SK-N-MC (cell line): ENCODE measurements at regions not wholly inside any gene's neighbourhood (a gene's known extent, or its start where the extent isn't known, plus 50 kb on each side); places are given as distances from the start of the nearest gene placed in this dataset.
A peak's percentile ranks its signal among the peaks of the same experiment; 100 is the strongest.
"Not testable (repeated sequence)": the region's sequence is repeated elsewhere in the genome, so short reads cannot be mapped to it uniquely, and the experiment has no call there.

Experiments
- DNase-seq: peaks from one replicate; pipeline ENCODE4 v3.0.0-alpha.2; 2011; ENCODE audit warnings: low read depth, low spot score
- H3K27ac ChIP-seq: fragments of 200-600 bp; sonication (generic); 2 replicates; pipeline ENCODE4 v1.5.1; 2016; ENCODE audit warnings: mixed run types
- H3K36me3 ChIP-seq: fragments of 200-600 bp; sonication (generic); 2 replicates; pipeline ENCODE4 v1.6.1; 2017; ENCODE audit warnings: antibody characterized with exemption, low read length, mixed read lengths; ENCODE audit not compliant: insufficient read depth
- H3K4me3 ChIP-seq: fragments of 200-600 bp; sonication (generic); 2 replicates; pipeline ENCODE4 v1.5.1; 2016
- H3K9ac ChIP-seq: fragments of 200-600 bp; sonication (generic); 2 replicates; pipeline ENCODE4 v1.8.0; 2017; ENCODE audit warnings: mixed run types, mixed read lengths; ENCODE audit not compliant: insufficient read length
- H3K9me3 ChIP-seq: fragments of 200-600 bp; sonication (generic); 2 replicates; pipeline ENCODE4 v1.6.1; 2017; ENCODE audit warnings: low read depth, mild to moderate bottlenecking, antibody characterized with exemption, low read length, moderate library complexity, mixed read lengths
- EZH2 ChIP-seq: fragments of 200-600 bp; sonication (generic); IDR thresholded peaks from one replicate; pipeline ENCODE4 v1.6.1; 2017; ENCODE audit warnings: antibody characterized with exemption
- FOXP2 ChIP-seq: optimal IDR thresholded peaks from 2 replicates; pipeline ENCODE3; 2011; ENCODE audit warnings: mild to moderate bottlenecking, moderate library complexity; ENCODE audit not compliant: insufficient read depth; ENCODE audit errors: extremely low read length, control extremely low read depth
- POLR2AphosphoS5 ChIP-seq: IDR thresholded peaks from 2 replicates; pipeline ENCODE4 v1.6.1; 2012; ENCODE audit warnings: mild to moderate bottlenecking, low read depth, low read length, borderline replicate concordance

GRCh38 chr2:121059651-121060649 lies 225.1 kb downstream of the TFCP2L1 start:
- no peak overlapping the region for H3K27ac ChIP-seq
- no peak overlapping the region for H3K4me3 ChIP-seq
- H3K9ac ChIP-seq: no peak overlapping the region
- H3K36me3 ChIP-seq: no peaks in the 10 kb centered on the region
- H3K9me3 ChIP-seq: no peaks in the 10 kb centered on the region
- no peak for DNase-seq
- TF ChIP-seq EZH2 (no peak), FOXP2 (no peak), POLR2AphosphoS5 (no peak)

DNA sequence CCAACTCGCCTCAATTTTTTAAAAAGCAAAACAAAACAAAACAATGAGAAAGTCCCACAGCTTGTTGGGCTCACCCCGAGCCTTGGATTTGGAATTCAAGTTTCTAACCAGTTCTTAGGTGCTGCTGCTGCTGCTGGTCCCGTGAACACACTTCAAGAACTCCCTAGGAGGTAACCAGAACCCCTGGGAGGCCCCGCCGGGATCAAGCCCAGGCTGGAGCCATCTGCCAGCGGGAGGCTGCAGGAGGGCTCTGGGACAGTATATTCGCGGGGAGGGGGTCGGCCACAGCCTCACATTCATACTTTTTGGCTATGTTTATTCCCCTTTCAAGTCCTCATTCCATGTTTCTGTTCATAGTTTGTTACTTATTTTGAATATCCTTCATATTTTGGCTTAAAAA lies 223.4 kb downstream of the TFCP2L1 start:
- TF ChIP-seq EZH2: no peak
- TF ChIP-seq FOXP2: no peak
- TF ChIP-seq POLR2AphosphoS5: no peak
- no peaks in the 10 kb centered on the region for H3K9me3 ChIP-seq
- no peak overlapping the region for H3K9ac ChIP-seq
- H3K4me3 ChIP-seq: 0 out of 2 replicates have a peak overlapping the region, but pooled peaks have one; percentile 17
- H3K27ac ChIP-seq: no peak overlapping the region
- DNase-seq: no peak
- no peaks in the 10 kb centered on the region for H3K36me3 ChIP-seq

DNA sequence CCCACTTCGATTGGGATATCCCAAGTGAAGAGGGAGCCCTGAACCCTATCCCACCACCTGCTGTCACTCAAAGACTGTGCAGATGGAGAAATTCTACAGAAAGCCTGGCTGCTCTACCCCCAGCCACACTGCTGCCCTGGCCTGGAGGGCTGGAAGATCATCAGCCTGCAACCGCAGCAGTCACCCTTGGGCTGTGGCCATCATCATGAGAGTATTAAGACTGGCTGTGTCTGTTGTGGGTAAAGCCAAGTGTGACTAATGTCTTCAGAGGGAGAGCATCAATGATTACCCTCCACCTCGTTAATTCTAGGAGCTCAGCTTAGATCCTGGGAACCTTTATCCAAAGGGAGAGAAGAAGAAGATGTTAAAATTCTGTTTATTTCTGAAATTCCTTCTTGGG lies 221.5 kb downstream of the TFCP2L1 start:
- Histone ChIP-seq H3K36me3 (no peaks in the 10 kb centered on the region), H3K9ac (no peak overlapping the region), H3K9me3 (no peaks in the 10 kb centered on the region), H3K27ac (no peak overlapping the region), H3K4me3 (no peak overlapping the region)
- no peak for DNase-seq
- TF ChIP-seq EZH2: no peak
- no peak for TF ChIP-seq POLR2AphosphoS5
- no peak for TF ChIP-seq FOXP2

DNA sequence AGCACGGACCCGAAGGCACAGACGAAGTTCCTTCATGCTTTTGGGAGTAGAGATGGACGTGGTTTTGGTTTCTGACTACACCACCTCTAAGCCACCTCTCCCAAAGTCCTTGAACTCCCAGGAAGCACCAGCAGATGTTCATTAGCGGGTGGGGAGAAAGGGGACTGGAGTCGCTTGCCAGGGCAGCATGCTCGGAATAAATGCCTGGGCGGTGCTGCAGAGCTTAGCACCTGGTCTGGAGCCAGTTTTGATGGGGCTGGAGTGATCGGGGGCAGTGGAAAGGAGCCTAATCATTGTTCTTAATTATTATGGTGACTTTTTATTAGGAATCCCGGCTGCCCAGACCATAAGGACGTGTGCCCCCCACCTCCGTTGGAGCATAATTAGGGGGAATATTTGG lies 220.8 kb downstream of the TFCP2L1 start:
- no peak for DNase-seq
- Histone ChIP-seq H3K9ac (no peak overlapping the region), H3K9me3 (no peaks in the 10 kb centered on the region), H3K36me3 (no peaks in the 10 kb centered on the region), H3K27ac (no peak overlapping the region), H3K4me3 (no peak overlapping the region)
- no peak for TF ChIP-seq FOXP2
- no peak for TF ChIP-seq POLR2AphosphoS5
- no peak for TF ChIP-seq EZH2

GRCh38 chr2:121065239-121065638 lies 219.8 kb downstream of the TFCP2L1 start:
- no peak for DNase-seq
- H3K27ac ChIP-seq: no peak overlapping the region
- no peaks in the 10 kb centered on the region for H3K36me3 ChIP-seq
- H3K9ac ChIP-seq: no peak overlapping the region
- H3K9me3 ChIP-seq: no peaks in the 10 kb centered on the region
- no peak overlapping the region for H3K4me3 ChIP-seq
- no peak for TF ChIP-seq FOXP2
- TF ChIP-seq EZH2: no peak
- TF ChIP-seq POLR2AphosphoS5: no peak

- no peak for DNase-seq
- no peak overlapping the region for H3K9ac ChIP-seq
- no peak overlapping the region for H3K4me3 ChIP-seq
- no peak overlapping the region for H3K27ac ChIP-seq
- no peaks in the 10 kb centered on the region for H3K36me3 ChIP-seq
- no peaks in the 10 kb centered on the region for H3K9me3 ChIP-seq
- no peak for TF ChIP-seq EZH2
- no peak for TF ChIP-seq FOXP2
- no peak for TF ChIP-seq POLR2AphosphoS5
Observed at GRCh38 chr2:121066526-121066925, 218.5 kb downstream of the TFCP2L1 start.

- H3K9ac ChIP-seq: no peak overlapping the region
- no peak for DNase-seq
- no peaks in the 10 kb centered on the region for H3K9me3 ChIP-seq
- no peaks in the 10 kb centered on the region for H3K36me3 ChIP-seq
- H3K4me3 ChIP-seq: no peak overlapping the region
- H3K27ac ChIP-seq: no peak overlapping the region
- no peak for TF ChIP-seq POLR2AphosphoS5
- no peak for TF ChIP-seq EZH2
- TF ChIP-seq FOXP2: no peak
Observed at GRCh38 chr2:121068851-121069250, 216.2 kb downstream of the TFCP2L1 start.

DNA sequence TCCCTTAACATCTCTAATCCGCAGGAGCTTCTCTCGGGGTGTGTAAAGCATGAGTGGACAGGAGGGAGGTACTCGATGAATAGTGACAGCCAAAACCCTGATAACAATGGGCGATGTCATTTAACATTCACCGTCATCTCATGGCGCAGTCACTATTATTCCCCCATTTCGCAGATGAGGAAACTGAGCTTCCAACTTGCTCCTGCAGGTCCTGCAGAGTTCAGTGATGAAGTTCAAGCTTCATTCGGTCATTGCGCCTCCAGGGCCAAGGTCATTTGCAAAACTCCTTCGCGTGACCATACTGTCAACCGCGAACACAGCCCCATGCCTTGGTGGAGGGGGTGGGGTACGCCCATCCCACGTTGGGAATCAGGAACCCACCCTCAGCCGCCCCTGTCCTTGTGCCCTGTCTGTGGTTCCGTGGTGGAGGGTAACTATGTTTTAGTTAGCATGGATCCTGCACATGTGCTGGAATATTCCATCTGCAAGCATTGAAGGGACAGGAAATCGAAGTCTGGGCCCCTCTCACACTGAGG lies 215.5 kb downstream of the TFCP2L1 start:
- DNase-seq: no peak
- H3K36me3 ChIP-seq: no peaks in the 10 kb centered on the region
- TF ChIP-seq POLR2AphosphoS5 (no peak), EZH2 (no peak), FOXP2 (no peak)
- H3K4me3 ChIP-seq: no peak overlapping the region
- H3K9me3 ChIP-seq: no peaks in the 10 kb centered on the region
- H3K27ac ChIP-seq: no peak overlapping the region
- no peak overlapping the region for H3K9ac ChIP-seq

GRCh38 chr2:121070061-121070460 lies 214.9 kb downstream of the TFCP2L1 start:
- H3K4me3 ChIP-seq, H3K27ac ChIP-seq, DNase-seq: not testable (repeated sequence)

More at GRCh38 chr2:121070061-121070460, 214.9 kb downstream of the TFCP2L1 start:
- H3K9me3 ChIP-seq, H3K9ac ChIP-seq, H3K36me3 ChIP-seq: not testable (repeated sequence)
